NCI-H2171 treated with DMSO at 0.1 percent for 48 hours (cell line): ENCODE measurements at regions not wholly inside any gene's neighbourhood (a gene's known extent, or its start where the extent isn't known, plus 50 kb on each side); places are given as distances from the start of the nearest gene placed in this dataset.
A peak's percentile ranks its signal among the peaks of the same experiment; 100 is the strongest.
"Not testable (repeated sequence)": the region's sequence is repeated elsewhere in the genome, so short reads cannot be mapped to it uniquely, and the experiment has no call there.

ENCODE experiments used
- DNase-seq: peaks from one replicate; lab custom pipeline; 2025; lab: John Stamatoyannopoulos, UW

- no peak for DNase-seq
Measured at GRCh38 chr5:3484836-3485235, 110.8 kb upstream of the IRX1 start.

GRCh38 chr5:3481175-3481574 is 114.5 kb upstream of the IRX1 start:
- DNase-seq, result no peak

- DNase-seq, result no peak
Measured at GRCh38 chr5:3475674-3476073, 120.0 kb upstream of the IRX1 start.

- no peak for DNase-seq
Measured at GRCh38 chr5:3466392-3466791, 129.2 kb upstream of the IRX1 start.

GRCh38 chr5:3460416-3460815 is 135.2 kb upstream of the IRX1 start:
- DNase-seq, result no peak

- no peak for DNase-seq
Measured at GRCh38 chr5:3456121-3456681, 139.4 kb upstream of the IRX1 start.

- DNase-seq, result not testable (repeated sequence)
Measured at GRCh38 chr5:3454028-3454427, 141.6 kb upstream of the IRX1 start.

- DNase-seq, result no peak
Measured at GRCh38 chr5:3452622-3453021, 143.0 kb upstream of the IRX1 start.

- DNase-seq, result no peak
Measured at GRCh38 chr5:3451961-3452360, 143.7 kb upstream of the IRX1 start.

- no peak for DNase-seq
Measured at GRCh38 chr5:3449481-3449880, 146.2 kb upstream of the IRX1 start.

- no peak for DNase-seq
Measured at GRCh38 chr5:3446410-3446809, 149.2 kb upstream of the IRX1 start.

- not testable (repeated sequence) for DNase-seq
Measured at GRCh38 chr5:3445517-3445916, 150.1 kb upstream of the IRX1 start.

GRCh38 chr5:3432135-3432534 is 163.5 kb upstream of the IRX1 start:
- DNase-seq, result no peak

- no peak for DNase-seq
Measured at GRCh38 chr5:3430691-3431090, 164.9 kb upstream of the IRX1 start.

GRCh38 chr5:3429962-3430361 is 165.7 kb upstream of the IRX1 start:
- no peak for DNase-seq

GRCh38 chr5:3428334-3428733 is 167.3 kb upstream of the IRX1 start:
- peak; percentile 95 for DNase-seq

GRCh38 chr5:3424946-3425345 is 170.7 kb upstream of the IRX1 start:
- peak; percentile 32 for DNase-seq

- DNase-seq, result no peak
Measured at GRCh38 chr5:3417376-3417943, 178.2 kb upstream of the IRX1 start.

- no peak for DNase-seq
Measured at GRCh38 chr5:3414371-3414770, 181.3 kb upstream of the IRX1 start.

GRCh38 chr5:3412146-3412545 is 183.5 kb upstream of the IRX1 start:
- DNase-seq, result no peak

- no peak for DNase-seq
Measured at GRCh38 chr5:3411363-3411762, 184.3 kb upstream of the IRX1 start.

- no peak for DNase-seq
Measured at GRCh38 chr5:3401635-3402034, 194.0 kb upstream of the IRX1 start.

- no peak for DNase-seq
Measured at GRCh38 chr5:3400659-3401058, 195.0 kb upstream of the IRX1 start.

- peak; percentile 50 for DNase-seq
Measured at GRCh38 chr5:3394891-3395599, 200.6 kb upstream of the IRX1 start.
